IPS-20b (cell line): ENCODE measurements at regions not wholly inside any gene's neighbourhood (a gene's known extent, or its start where the extent isn't known, plus 50 kb on each side); places are given as distances from the start of the nearest gene placed in this dataset.

Source experiments
- H3K27ac ChIP-seq: one replicate; pipeline ENCODE4 v1.5.1; 2013; ENCODE audit warnings: low read length
- H3K27me3 ChIP-seq: 2 replicates; pipeline ENCODE4 v1.6.1; 2013; ENCODE audit warnings: mild to moderate bottlenecking, low read length, inconsistent platforms; ENCODE audit not compliant: insufficient read depth
- H3K36me3 ChIP-seq: 2 replicates; pipeline ENCODE4 v1.6.1; 2013; ENCODE audit warnings: low read depth, mild to moderate bottlenecking, inconsistent platforms, low read length, moderate library complexity; ENCODE audit not compliant: insufficient read depth
- H3K4me1 ChIP-seq: 2 replicates; pipeline ENCODE4 v1.6.1; 2013; ENCODE audit warnings: mild to moderate bottlenecking, control low read depth, inconsistent platforms, low read length, moderate library complexity; ENCODE audit not compliant: insufficient read depth
- H3K4me3 ChIP-seq: 2 replicates; pipeline ENCODE4 v1.5.1; 2013; ENCODE audit warnings: mild to moderate bottlenecking, low read length, inconsistent platforms
- H3K9ac ChIP-seq: 2 replicates; pipeline ENCODE4 v1.6.1; 2013; ENCODE audit warnings: low read depth, mild to moderate bottlenecking, inconsistent platforms, low read length, moderate library complexity
- H3K9me3 ChIP-seq: 2 replicates; pipeline ENCODE4 v1.6.1; 2013; ENCODE audit warnings: mild to moderate bottlenecking, low read depth, low read length, inconsistent platforms; ENCODE audit not compliant: insufficient read depth

DNA sequence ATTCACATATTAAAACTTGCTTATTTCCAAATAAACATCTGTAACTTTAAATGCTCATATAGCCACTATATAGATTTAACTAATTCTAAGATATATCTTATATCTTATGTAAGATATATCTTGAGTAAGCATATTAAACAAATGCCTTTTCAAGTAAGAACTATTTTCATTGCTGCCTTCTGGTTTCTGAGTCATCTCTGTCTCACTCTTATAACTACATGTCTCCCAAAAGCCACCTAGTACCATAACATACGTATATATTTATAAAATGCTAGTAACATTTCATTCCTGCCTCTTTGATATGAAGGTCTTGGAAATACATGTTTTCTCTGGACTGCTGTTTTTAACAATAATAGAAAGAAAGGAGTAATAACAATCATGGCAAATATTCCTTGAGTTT is 429.5 kb downstream of the DTWD2 start:
- Histone ChIP-seq H3K27ac (no peak overlapping the region), H3K4me1 (no peaks in the 10 kb centered on the region; the same call in 1 of the 2 replicates), H3K27me3 (no peaks in the 10 kb centered on the region), H3K4me3 (no peak overlapping the region), H3K9ac (no peak overlapping the region), H3K9me3 (no peaks in the 10 kb centered on the region), H3K36me3 (no peaks in the 10 kb centered on the region)

DNA sequence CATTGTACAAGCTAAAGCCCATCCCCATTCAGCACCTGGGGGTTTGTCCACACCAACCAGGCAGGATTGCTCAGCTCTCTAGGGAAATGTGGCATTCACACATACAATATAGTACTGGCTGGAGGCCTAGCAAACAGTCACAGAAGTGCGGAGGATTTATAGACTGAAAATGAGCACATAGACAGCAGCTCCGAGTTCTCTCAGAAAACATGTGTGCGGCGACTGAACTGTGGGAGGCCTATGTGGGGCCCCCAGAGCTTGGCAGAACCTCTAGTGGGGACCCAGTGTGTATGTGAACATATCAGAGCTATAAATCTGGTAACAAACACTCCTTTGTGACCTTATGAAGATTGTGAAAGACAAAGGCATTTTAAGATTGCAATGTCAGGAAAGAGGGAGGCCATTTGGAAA is 431.1 kb downstream of the DTWD2 start:
- no peaks in the 10 kb centered on the region for H3K27me3 ChIP-seq
- no peak overlapping the region for H3K4me3 ChIP-seq
- no peaks in the 10 kb centered on the region for H3K9me3 ChIP-seq
- no peaks in the 10 kb centered on the region; the same call in 1 of the 2 replicates for H3K4me1 ChIP-seq
- no peak overlapping the region for H3K9ac ChIP-seq
- H3K36me3 ChIP-seq = no peaks in the 10 kb centered on the region
- no peak overlapping the region for H3K27ac ChIP-seq

DNA sequence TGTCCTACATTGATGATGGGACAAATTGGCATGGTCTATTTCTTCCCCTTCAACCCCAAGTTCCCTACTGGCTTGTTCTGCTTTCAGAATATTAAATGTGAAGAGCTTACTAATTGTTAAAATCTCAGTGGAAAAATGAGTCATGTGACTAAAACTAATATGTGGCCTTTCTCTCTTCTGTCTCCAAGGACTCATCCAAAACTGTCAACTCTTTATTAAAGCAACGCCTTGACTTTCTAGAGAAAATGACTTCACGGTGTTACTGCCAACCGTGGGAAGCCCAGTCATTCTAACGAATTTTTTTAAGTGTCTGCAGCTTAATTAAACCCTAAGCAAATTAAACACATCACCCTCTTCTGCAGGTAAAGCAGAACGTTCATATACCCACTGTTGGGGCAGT is 431.6 kb downstream of the DTWD2 start:
- H3K9ac ChIP-seq = no peak overlapping the region
- no peaks in the 10 kb centered on the region for H3K27me3 ChIP-seq
- no peaks in the 10 kb centered on the region for H3K36me3 ChIP-seq
- no peak overlapping the region for H3K4me3 ChIP-seq
- no peaks in the 10 kb centered on the region for H3K9me3 ChIP-seq
- H3K27ac ChIP-seq = no peak overlapping the region
- no peaks in the 10 kb centered on the region; the same call in 1 of the 2 replicates for H3K4me1 ChIP-seq

DNA sequence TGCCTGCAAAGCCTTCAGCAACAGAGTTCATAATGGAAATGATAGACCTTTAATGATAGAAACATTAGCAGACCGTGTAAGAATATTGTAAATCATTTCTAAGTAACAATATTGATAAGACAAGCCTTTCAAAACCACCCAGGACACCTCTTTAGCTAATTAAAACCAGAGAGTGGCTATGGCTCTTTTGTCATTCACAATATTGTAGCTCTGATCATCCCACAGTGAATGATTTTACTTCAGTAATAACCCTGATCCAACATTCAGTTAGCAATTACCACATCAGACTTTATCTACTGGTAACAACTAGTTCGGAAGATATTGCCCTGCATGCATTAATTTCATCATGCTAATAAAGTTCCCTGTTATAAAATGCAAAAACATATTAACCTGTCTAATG is 432.6 kb downstream of the DTWD2 start:
- H3K9me3 ChIP-seq = no peaks in the 10 kb centered on the region
- H3K4me1 ChIP-seq = no peaks in the 10 kb centered on the region; the same call in 1 of the 2 replicates
- no peak overlapping the region for H3K27ac ChIP-seq
- no peaks in the 10 kb centered on the region for H3K36me3 ChIP-seq
- no peak overlapping the region for H3K4me3 ChIP-seq
- no peaks in the 10 kb centered on the region for H3K27me3 ChIP-seq
- no peak overlapping the region for H3K9ac ChIP-seq

DNA sequence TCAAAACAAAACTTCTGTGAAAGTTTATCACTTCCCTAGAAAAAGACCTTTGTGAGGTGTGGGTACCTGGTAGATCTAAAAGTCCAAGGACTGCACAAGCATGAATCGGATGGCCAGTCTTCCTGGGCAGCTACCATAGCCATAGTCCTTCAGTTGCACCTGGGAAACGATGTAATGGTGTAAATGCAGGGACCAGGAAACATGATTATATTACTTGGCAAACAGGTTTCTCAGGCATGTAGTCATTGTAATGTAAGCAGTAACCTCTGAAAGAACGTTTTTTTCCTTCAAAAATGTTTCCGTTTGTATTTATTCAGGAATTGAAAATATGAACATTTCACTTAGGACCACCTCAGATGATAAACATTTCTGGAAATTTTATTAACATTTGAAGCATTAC is 433.4 kb downstream of the DTWD2 start:
- no peaks in the 10 kb centered on the region for H3K27me3 ChIP-seq
- H3K9ac ChIP-seq = no peak overlapping the region
- H3K4me1 ChIP-seq = no peaks in the 10 kb centered on the region; the same call in 1 of the 2 replicates
- no peak overlapping the region for H3K27ac ChIP-seq
- H3K36me3 ChIP-seq = no peaks in the 10 kb centered on the region
- no peaks in the 10 kb centered on the region for H3K9me3 ChIP-seq
- H3K4me3 ChIP-seq = no peak overlapping the region

DNA sequence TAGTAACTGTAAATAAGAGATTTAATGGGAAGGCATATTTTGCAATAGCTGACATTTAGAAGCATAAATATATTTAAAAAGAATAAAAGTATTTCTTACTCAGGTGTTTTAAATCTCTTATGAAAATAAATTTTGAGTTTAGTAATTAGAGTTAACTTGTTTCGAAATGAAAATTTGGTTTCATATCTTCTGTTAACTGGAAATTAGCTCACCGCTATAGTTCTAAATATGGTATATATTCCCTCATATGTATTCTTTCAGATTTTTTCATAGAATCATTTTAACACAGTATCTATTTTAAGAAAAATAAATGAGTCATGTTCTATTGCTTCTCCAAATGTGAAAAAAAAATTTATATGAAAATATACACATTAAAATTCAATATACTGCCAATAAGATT is 434.1 kb downstream of the DTWD2 start:
- no peaks in the 10 kb centered on the region; the same call in 1 of the 2 replicates for H3K4me1 ChIP-seq
- no peak overlapping the region for H3K4me3 ChIP-seq
- no peak overlapping the region for H3K9ac ChIP-seq
- no peaks in the 10 kb centered on the region for H3K36me3 ChIP-seq
- H3K27ac ChIP-seq = no peak overlapping the region
- no peaks in the 10 kb centered on the region for H3K27me3 ChIP-seq
- no peaks in the 10 kb centered on the region for H3K9me3 ChIP-seq

DNA sequence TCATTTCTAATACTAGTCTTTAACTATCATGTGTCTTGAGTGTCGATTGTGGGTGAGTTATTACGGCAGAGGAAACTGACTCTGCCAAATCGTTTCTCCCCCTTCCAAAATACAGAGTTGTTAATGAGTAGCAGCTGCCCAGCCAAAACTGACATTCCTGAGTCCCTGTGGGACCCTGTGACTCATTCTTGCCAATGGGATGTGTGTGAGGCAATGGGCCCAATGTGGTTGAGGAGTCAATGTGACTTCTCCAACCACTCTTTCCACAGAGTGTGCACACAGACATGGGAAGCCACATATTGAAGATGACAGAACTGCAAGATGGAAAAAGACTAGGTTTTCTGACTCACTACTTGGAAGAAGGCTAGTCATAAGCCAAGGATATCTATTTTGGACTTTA is 434.7 kb downstream of the DTWD2 start:
- Histone ChIP-seq H3K4me1 (no peaks in the 10 kb centered on the region; the same call in 1 of the 2 replicates), H3K27me3 (no peaks in the 10 kb centered on the region), H3K27ac (no peak overlapping the region), H3K9ac (no peak overlapping the region), H3K4me3 (no peak overlapping the region), H3K36me3 (no peaks in the 10 kb centered on the region), H3K9me3 (no peaks in the 10 kb centered on the region)

DNA sequence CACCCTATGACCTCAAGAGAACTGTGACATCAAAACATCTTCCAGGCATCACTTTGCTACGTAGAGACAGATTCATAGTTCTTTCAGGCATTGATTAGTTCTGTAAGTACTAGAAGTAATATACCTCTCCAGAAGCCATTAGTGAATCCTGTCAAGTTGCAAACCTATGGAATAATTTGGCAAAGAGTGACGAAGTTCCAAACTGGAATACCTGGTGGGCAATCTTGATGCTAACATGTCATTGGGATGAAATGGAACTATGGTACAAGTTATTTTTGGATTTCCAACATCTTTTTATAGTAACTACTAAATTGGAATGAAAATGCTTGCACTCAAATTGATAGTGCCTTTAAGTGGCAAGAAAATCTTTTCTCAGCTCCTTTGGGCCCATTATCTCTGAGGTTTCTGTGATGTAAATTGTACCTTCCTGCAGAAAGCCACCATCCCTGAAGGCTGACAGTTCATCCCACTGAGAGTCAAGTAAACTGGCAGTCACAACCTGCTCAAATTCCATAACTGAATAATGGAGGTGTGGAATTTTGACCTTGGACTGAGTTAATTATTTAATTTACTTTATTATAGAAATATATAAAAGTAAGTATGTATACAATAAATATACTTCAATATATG is 435.5 kb downstream of the DTWD2 start:
- Histone ChIP-seq H3K27ac (no peak overlapping the region), H3K36me3 (no peaks in the 10 kb centered on the region), H3K9me3 (no peaks in the 10 kb centered on the region), H3K9ac (no peak overlapping the region), H3K4me3 (no peak overlapping the region), H3K27me3 (no peaks in the 10 kb centered on the region), H3K4me1 (no peaks in the 10 kb centered on the region; the same call in 1 of the 2 replicates)

DNA sequence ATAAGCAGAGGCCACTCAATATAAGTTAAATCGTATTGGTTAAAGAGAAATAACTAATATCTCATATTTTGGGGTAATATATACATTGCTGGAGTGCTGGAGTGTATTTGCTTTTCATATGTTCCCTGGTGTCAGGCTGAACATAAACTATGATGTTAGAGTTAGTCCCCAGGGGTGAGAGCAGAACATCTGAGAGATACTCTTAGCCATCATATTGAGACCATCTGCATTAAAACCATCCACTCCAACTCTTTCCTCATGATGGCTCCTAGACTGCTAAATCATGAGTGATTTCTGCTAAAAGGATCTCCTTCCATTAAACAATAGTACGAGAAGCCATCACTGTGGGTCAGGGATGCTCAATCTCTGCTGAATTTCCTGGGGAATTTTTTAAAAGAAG is 436.2 kb downstream of the DTWD2 start:
- H3K36me3 ChIP-seq = no peaks in the 10 kb centered on the region
- no peaks in the 10 kb centered on the region; the same call in 1 of the 2 replicates for H3K4me1 ChIP-seq
- no peak overlapping the region for H3K9ac ChIP-seq
- no peaks in the 10 kb centered on the region for H3K27me3 ChIP-seq
- H3K9me3 ChIP-seq = no peaks in the 10 kb centered on the region
- H3K27ac ChIP-seq = no peak overlapping the region
- H3K4me3 ChIP-seq = no peak overlapping the region

DNA sequence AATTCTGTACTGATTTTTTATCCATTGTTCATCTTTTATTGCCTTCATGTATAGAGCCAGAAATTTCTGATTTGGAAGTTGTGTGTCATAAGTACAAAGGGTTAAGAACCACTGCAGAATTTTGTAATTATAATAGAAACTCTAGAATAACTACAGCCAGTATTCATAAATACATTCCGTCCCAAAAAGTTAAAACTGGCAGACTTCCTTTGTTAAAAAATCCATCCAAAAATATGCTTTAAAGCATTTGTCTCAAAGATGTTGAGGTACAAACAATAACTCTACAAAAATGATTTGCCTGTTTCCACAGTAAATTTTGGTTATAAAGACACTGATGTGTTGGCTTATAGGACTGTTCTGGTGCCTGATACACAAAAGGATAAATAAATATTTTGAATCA is 436.6 kb downstream of the DTWD2 start:
- Histone ChIP-seq H3K27me3 (no peaks in the 10 kb centered on the region), H3K9me3 (no peaks in the 10 kb centered on the region), H3K9ac (no peak overlapping the region), H3K36me3 (no peaks in the 10 kb centered on the region), H3K4me1 (no peaks in the 10 kb centered on the region; the same call in 1 of the 2 replicates), H3K27ac (no peak overlapping the region), H3K4me3 (no peak overlapping the region)

DNA sequence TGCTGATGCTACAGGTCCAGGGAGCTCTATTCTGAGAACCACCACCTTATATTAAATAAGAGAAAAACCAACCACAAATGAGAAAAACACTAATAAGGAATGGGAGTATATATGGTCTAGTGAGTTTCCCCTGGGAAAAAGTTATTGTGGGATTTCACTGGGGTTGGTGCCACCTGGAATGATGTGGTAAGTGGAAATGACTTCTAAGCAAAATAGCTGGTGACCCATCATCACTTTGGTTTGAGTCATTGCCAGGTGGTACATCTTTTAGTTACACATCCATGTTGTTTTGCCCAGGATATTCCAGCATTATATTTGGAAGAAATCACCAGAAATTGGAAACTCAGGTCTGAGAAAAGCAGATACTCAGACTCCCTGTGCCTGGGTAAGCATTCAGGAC is 437.3 kb downstream of the DTWD2 start:
- Histone ChIP-seq H3K27me3 (no peaks in the 10 kb centered on the region), H3K9ac (no peak overlapping the region), H3K4me1 (no peaks in the 10 kb centered on the region; the same call in 1 of the 2 replicates), H3K9me3 (no peaks in the 10 kb centered on the region), H3K27ac (no peak overlapping the region), H3K36me3 (no peaks in the 10 kb centered on the region), H3K4me3 (no peak overlapping the region)

DNA sequence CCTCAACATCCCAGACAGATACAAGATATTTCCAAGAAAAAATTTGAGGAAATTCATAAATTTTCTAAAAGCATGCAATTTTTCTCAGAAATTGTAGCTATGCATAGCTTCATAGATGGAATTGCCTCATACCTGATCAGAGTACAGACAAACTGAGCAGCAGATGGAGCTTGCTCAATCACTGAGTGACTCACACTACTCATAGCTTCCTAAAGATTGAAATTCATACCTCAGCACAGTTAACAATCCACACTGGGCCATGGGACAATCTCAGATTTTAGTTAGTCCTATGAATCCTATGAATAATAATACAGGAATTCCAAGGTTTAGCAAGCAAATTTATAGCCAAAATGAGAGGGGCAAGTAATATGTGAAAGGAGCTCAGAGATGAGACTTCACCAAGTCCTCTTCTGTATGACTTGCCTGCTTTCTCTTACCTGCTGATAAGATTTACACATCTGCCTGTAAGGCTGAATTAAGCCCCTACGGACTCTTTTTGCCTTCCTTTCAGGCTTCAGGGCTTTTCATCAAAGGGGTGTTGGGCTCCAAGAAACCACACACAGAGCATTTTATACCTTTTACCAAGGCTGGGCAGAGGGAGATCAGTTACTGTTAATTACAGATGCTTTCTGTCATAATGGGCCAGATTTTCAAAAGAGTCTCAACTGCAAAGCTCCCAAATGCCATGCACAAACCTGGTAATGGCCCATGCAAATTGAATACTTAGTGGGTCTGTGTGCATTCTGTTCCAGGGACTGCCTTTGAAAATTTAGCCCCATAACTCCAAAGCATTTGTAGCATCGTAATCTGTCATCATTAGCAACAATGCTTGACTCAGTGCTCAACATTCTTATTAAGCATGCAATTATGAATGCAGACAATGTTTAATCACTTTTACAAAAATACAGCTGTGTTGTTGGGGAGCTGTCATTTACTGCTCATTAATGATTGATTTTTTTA is 439.3 kb downstream of the DTWD2 start:
- no peaks in the 10 kb centered on the region for H3K27me3 ChIP-seq
- no peaks in the 10 kb centered on the region for H3K9me3 ChIP-seq
- no peak overlapping the region for H3K9ac ChIP-seq
- no peaks in the 10 kb centered on the region for H3K36me3 ChIP-seq
- no peak overlapping the region for H3K27ac ChIP-seq
- H3K4me3 ChIP-seq = no peak overlapping the region
- no peaks in the 10 kb centered on the region for H3K4me1 ChIP-seq
